Activated CD4-positive, alpha-beta T cell treated with anti-CD3 and anti-CD28 coated beads, Interleukin-2, Interleukin-4, amounts not matched to agents 100 ng/mL and 50 ng/mL, durations not matched to agents 16 hours and 8 hours (primary cell): ENCODE measurements at regions not wholly inside any gene's neighbourhood (a gene's known extent, or its start where the extent isn't known, plus 50 kb on each side); places are given as distances from the start of the nearest gene placed in this dataset.

Source experiments
- DNase-seq: peaks from one replicate; pipeline ENCODE4 v3.0.0-alpha.2; 2020; ENCODE audit warnings: low spot score

- no peak for DNase-seq
Measured at GRCh38 chr1:186736971-186737685, 56.9 kb upstream of the PTGS2 start.

GRCh38 chr1:186735463-186735862 lies 55.2 kb upstream of the PTGS2 start:
- DNase-seq = no peak

- no peak for DNase-seq
Measured at GRCh38 chr1:186730951-186731729, 50.9 kb upstream of the PTGS2 start.
